ENCODE measurements at regions not wholly inside any gene's neighbourhood (a gene's known extent, or its start where the extent isn't known, plus 50 kb on each side); places are given as distances from the start of the nearest gene placed in this dataset.

GRCh38 chr12:28884904-28885679, 264.0 kb upstream of the FAR2 start:
- DNase-seq, result no peak

GRCh38 chr12:28885928-28886327, 263.1 kb upstream of the FAR2 start:
- DNase-seq, result no peak

- no peak for DNase-seq
Measured at GRCh38 chr12:28887461-28887990, 261.6 kb upstream of the FAR2 start.

GRCh38 chr12:28890664-28891063, 258.4 kb upstream of the FAR2 start:
- DNase-seq, result no peak

GRCh38 chr12:28891126-28891525, 258.0 kb upstream of the FAR2 start:
- no peak for DNase-seq

GRCh38 chr12:28893365-28893764, 255.7 kb upstream of the FAR2 start:
- DNase-seq, result no peak

GRCh38 chr12:28893856-28894255, 255.2 kb upstream of the FAR2 start:
- no peak for DNase-seq

GRCh38 chr12:28896421-28896820, 252.7 kb upstream of the FAR2 start:
- no peak for DNase-seq

GRCh38 chr12:28898038-28898437, 251.0 kb upstream of the FAR2 start:
- DNase-seq, result no peak

GRCh38 chr12:28899951-28900350, 249.1 kb upstream of the FAR2 start:
- DNase-seq, result no peak

- no peak for DNase-seq
Measured at GRCh38 chr12:28905220-28905955, 243.7 kb upstream of the FAR2 start.

- DNase-seq, result no peak
Measured at GRCh38 chr12:28908646-28909045, 240.4 kb upstream of the FAR2 start.

GRCh38 chr12:28909291-28909690, 239.8 kb upstream of the FAR2 start:
- no peak for DNase-seq

GRCh38 chr12:28925719-28926376, 223.2 kb upstream of the FAR2 start:
- no peak for DNase-seq

GRCh38 chr12:28930704-28931103, 218.4 kb upstream of the FAR2 start:
- no peak for DNase-seq

GRCh38 chr12:28933176-28933575, 215.9 kb upstream of the FAR2 start:
- no peak for DNase-seq

GRCh38 chr12:28933864-28934527, 215.1 kb upstream of the FAR2 start:
- DNase-seq, result no peak

GRCh38 chr12:28936221-28936620, 212.9 kb upstream of the FAR2 start:
- no peak for DNase-seq

GRCh38 chr12:28936711-28937110, 212.4 kb upstream of the FAR2 start:
- DNase-seq, result no peak

GRCh38 chr12:28937196-28937595, 211.9 kb upstream of the FAR2 start:
- no peak for DNase-seq

- DNase-seq, result no peak
Measured at GRCh38 chr12:28938056-28938455, 211.0 kb upstream of the FAR2 start.

GRCh38 chr12:28938581-28939235, 210.4 kb upstream of the FAR2 start:
- no peak for DNase-seq

GRCh38 chr12:28939427-28939826, 209.7 kb upstream of the FAR2 start:
- no peak for DNase-seq
